GM03348 (cell line): ENCODE measurements at regions not wholly inside any gene's neighbourhood (a gene's known extent, or its start where the extent isn't known, plus 50 kb on each side); places are given as distances from the start of the nearest gene placed in this dataset.

Experiments
- DNase-seq: peaks from one replicate; pipeline ENCODE4 v3.0.0; 2012; ENCODE audit warnings: low spot score

DNA sequence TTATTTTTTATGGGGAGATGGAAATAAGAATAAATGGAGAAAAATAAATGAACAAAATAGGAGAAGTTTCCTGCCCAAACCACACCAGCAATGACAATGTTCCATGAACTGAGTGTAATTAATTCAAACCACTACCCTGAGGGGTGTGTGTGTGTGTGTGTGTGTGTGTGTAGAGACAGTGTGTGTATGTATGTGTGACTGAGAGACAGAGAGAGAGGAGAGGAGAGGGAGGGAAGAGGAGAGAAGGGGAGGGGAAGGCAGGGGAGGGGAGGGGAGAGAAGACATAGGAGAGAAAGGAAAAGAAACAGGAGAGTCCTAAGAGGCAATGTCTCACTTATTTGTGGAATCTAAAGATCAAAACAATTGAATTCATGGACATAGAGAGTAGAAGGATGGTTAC, 65.0 kb upstream of the POU2AF1 start:
- no peak for DNase-seq

DNA sequence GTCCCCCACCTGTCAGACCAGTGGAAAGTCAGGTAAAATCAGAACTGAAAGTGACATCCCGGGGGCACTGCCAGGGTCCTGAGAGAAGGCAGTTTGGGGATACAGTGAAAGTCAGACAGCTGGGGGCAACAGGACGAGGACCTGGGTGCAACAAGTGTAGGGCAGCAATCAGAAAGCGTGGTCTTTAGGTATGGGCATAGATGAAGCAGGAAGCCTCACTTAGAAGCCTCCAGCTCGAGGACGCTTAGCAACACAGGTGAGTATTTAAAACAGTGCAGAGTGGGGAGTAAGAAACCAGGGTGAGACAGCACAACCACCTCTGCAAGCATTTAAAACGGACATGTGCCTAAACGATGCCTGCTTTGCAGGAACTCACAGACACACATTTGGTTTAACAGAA, 64.6 kb upstream of the POU2AF1 start:
- no peak for DNase-seq

DNA sequence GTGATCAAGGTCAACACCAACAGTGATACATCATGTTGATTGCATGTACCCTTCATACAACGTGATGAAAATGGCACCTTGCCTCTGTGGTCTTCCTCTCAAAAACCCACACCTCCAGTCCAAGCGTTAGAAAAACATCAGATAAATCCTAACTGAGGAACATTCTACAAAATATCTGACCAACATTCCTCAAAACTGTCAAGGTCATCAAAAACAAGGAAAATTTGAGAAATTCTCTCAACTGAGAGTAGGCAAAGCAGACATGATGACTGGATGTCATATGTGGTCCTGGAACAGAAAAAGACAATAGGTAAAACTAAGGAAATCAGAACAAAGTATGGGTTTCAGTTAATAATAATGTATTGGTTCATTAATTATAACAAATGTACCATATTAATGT, 64.0 kb upstream of the POU2AF1 start:
- DNase-seq, result no peak

DNA sequence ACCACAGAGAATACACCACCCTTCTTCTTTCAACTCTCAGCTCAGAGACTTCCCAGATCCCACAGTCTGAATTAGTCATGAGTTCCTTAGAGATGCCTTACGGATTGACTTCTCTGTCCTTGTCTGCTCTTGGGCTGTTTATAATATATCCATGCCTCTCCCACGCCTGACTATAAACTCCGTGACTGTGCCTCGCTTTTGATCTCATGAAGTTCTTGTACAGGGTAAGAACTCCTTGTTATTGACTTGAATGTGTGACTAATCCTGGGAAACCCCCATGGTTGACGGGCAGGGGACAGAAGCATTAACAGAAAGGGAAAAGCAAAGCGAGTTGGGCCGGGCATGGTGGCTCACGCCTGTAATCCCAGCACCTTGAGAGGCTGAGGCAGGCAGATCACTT, 62.4 kb upstream of the POU2AF1 start:
- no peak for DNase-seq

DNA sequence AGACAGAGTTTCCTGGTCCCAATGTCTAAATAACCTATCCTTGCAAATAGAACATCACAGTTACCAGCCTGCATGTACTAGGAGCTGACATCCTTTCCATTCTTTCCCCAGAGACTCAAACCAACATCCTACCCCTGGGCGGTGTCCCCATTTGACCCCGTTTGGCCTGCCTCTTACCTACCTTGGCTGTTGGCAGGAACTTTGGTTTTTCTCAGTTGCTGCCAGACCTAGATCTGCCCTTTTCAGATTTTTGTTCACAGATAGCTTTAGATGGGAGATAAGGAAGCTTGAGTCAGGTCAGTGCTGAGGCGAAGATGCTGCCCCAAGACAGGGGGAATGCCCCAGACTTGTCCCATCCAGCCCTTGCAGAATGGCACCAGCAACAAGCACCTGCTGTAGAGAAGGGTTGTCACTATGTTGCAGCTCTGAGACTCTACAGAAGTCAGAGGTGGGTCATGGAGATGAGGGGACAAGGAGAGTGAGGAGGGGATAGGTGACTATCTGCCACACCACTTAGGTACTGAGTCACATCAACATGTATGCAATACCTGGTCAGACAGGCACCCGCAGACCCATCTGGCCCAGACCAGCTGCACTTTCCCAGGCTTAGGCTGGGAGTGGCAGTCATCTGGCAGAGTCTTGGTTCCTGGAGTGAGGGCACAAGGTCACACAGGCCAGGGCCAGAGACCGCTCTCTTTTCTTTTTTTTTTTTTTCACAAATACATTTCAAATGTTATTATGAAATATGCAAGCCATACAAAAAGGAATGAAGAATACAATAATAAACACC, 61.5 kb upstream of the POU2AF1 start:
- no peak for DNase-seq

DNA sequence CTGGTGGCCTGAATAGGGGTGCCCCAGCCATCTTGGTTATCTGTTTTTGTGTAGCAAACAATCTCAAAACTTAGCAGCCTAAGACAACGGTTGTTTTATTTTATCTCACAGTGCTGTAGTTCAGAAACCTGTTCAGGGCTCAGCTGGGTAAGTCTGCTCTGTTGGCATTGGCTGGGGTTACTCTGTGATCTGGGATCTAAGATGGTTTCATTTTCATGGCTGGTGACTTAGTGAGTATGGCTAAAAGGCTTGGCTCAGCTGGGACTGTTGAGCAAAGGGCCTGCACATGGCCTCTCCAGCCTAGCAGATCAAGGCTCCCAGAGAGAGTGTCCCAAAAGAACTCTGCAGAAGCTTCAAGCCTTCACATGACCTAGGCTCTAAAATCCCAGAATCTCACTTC, 60.8 kb upstream of the POU2AF1 start:
- no peak for DNase-seq

DNA sequence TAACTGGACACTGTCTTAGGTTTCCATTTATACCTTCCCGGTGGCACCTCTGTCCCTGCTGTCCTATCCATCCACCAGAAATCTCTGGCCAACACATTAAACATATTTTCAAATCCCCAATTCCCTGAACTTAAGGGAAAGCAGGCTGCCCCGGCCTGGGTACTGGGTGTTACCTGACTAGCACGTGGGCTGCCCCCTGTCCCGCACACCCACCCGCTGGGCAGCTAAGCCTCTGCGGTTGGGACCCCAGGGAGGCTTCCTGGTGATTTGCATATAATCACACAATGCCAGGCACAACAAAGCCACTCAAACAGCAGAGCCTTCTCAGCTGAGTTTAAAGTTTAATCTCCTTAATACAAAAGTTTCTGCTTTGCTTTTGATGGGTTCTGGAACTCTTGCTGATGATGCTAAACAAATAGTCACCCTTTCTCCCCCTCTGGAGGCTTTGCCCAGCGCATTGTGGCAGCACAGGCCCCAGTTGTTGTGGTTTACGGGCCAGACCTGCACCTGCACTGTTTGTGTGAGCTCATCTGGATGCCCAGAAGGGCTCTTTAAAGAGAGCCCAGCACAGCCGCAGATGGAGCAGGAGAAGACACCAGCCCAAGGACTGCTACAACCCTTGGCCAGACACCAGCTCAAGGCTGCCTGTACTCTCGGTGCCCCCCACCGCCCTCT, 59.9 kb upstream of the POU2AF1 start:
- DNase-seq, result no peak

DNA sequence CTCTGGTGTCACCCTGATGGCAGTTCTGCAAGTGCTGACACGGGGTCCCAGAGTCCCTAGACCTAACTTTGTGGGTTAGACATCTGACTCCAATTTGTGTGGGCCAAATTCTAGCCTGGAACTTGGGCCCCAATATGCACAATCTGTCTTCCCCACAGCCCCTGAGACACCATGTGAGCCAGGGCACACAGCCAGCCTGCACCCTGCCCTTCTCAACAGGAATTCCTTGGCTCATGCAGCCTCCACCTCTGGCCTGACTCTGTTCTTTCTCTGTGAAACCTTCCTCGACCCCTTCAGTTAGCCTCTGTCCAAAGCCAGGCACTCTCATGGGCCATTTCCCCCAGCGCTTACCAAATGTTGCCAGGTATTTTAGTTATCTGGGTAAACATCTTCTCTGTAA, 59.1 kb upstream of the POU2AF1 start:
- DNase-seq, result no peak

DNA sequence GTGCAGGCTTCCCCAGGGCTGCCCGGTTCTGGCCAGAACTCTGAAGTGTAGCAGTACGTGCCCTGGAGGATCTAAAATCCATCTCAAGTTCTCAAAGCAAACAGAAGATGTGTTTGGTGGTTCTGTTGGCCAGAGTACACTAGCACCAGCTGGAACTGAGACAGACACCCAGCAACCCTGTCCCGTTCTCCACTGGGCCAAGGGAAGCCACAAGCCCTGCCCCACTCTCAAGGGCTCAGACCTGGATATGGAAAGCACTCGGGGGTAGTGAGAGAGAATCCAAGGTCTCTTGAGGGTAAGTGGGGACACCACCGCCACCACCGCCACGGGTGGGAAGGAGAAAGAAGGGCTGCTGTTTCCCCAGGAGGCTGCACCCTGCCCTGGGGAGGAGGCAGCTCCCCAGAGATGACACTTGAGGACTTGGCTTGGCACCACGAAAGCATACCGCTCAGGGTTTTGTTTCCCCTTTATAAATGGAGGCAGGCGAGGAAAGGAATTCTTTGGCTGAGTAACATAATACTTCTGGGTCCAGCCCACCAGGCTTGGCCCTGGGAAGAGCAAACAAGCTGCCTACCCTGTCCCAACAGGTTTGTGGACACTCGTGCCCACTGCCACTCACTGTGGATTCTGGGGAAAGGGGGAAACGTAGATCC, 56.1 kb upstream of the POU2AF1 start:
- no peak for DNase-seq

DNA sequence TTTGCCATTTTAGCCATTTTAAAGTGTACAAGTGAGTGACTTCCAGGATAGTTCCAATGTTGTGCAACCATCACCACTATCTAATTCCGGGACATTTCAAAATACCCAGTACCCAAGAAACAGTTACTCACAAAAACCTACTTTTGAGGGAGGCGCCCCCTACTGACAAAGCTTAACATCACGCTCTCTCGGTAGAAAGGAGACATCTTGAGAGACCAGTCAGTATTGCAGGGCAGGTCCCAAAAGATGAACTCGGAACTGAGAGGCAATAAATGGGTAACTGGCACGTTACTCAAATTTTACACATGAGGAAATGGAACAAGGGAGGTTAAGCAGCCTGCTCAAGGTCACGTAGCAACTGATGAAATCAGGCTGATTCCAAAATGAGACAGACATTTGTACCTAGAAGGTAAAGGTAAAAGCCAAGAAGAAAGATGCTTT, 50.0 kb upstream of the POU2AF1 start:
- DNase-seq, result peak; percentile 64
